ENCODE measurements at regions not wholly inside any gene's neighbourhood (a gene's known extent, or its start where the extent isn't known, plus 50 kb on each side); places are given as distances from the start of the nearest gene placed in this dataset.
"Not testable (repeated sequence)": the region's sequence is repeated elsewhere in the genome, so short reads cannot be mapped to it uniquely, and the experiment has no call there.

- not testable (repeated sequence) for TF ChIP-seq CTCF (IDR thresholded peaks at IDR 0.05 in 4 of 5, conservative IDR thresholded peaks at IDR 0.05 in 1 of 5); POLR2A (IDR thresholded peaks at IDR 0.05)
These were observed 264.0 kb downstream of the SMARCA2 start for GRCh38 chr9:2279138-2279537.

Measured in gastrocnemius medialis (tissue), 4 donors.